HG03039 (cell line): ENCODE measurements at regions not wholly inside any gene's neighbourhood (a gene's known extent, or its start where the extent isn't known, plus 50 kb on each side); places are given as distances from the start of the nearest gene placed in this dataset.
"Not testable (repeated sequence)": the region's sequence is repeated elsewhere in the genome, so short reads cannot be mapped to it uniquely, and the experiment has no call there.

ENCODE experiments used
- ATAC-seq: cut with Tn5 transposase; IDR thresholded peaks from one replicate; pipeline ENCODE4 v1.9.1; 2021; ENCODE audit warnings: mild to moderate bottlenecking, moderate library complexity; ENCODE audit not compliant: unreplicated experiment

- ATAC-seq = no peak
These were observed 68.1 kb upstream of the GRXCR1 start for GRCh38 chr4:42824278-42824977.

- ATAC-seq = no peak
These were observed 71.3 kb upstream of the GRXCR1 start for GRCh38 chr4:42821230-42821629.

- no peak for ATAC-seq
These were observed 72.5 kb upstream of the GRXCR1 start for GRCh38 chr4:42819863-42820514.

GRCh38 chr4:42817913-42818312 lies 74.6 kb upstream of the GRXCR1 start:
- no peak for ATAC-seq

GRCh38 chr4:42816880-42817400 lies 75.6 kb upstream of the GRXCR1 start:
- ATAC-seq = no peak

- ATAC-seq = no peak
These were observed 76.2 kb upstream of the GRXCR1 start for GRCh38 chr4:42816189-42816879.

GRCh38 chr4:42809419-42810084 lies 83.0 kb upstream of the GRXCR1 start:
- ATAC-seq = no peak

- ATAC-seq = no peak
These were observed 86.1 kb upstream of the GRXCR1 start for GRCh38 chr4:42806303-42806835.

- ATAC-seq = peak; percentile 59
These were observed 103.4 kb upstream of the GRXCR1 start for GRCh38 chr4:42789041-42789567.

GRCh38 chr4:42787079-42787463 lies 105.4 kb upstream of the GRXCR1 start:
- no peak for ATAC-seq

GRCh38 chr4:42786350-42787078 lies 106.0 kb upstream of the GRXCR1 start:
- ATAC-seq = no peak

GRCh38 chr4:42785817-42786216 lies 106.7 kb upstream of the GRXCR1 start:
- no peak for ATAC-seq

- no peak for ATAC-seq
These were observed 111.2 kb upstream of the GRXCR1 start for GRCh38 chr4:42781315-42781714.

GRCh38 chr4:42778349-42778748 lies 114.2 kb upstream of the GRXCR1 start:
- no peak for ATAC-seq

GRCh38 chr4:42768125-42768748 lies 111.3 kb upstream of the ATP8A1 start:
- no peak for ATAC-seq

- ATAC-seq = no peak
These were observed 110.8 kb upstream of the ATP8A1 start for GRCh38 chr4:42767669-42768068.

GRCh38 chr4:42761804-42762203 lies 104.9 kb upstream of the ATP8A1 start:
- no peak for ATAC-seq

- ATAC-seq = not testable (repeated sequence)
These were observed 98.1 kb upstream of the ATP8A1 start for GRCh38 chr4:42754965-42755364.

GRCh38 chr4:42751587-42751986 lies 94.7 kb upstream of the ATP8A1 start:
- no peak for ATAC-seq

GRCh38 chr4:42750856-42751255 lies 94.0 kb upstream of the ATP8A1 start:
- no peak for ATAC-seq
